HG02938 (cell line): ENCODE measurements at regions not wholly inside any gene's neighbourhood (a gene's known extent, or its start where the extent isn't known, plus 50 kb on each side); places are given as distances from the start of the nearest gene placed in this dataset.
"Not testable (repeated sequence)": the region's sequence is repeated elsewhere in the genome, so short reads cannot be mapped to it uniquely, and the experiment has no call there.

Source experiments
- ATAC-seq: cut with Tn5 transposase; IDR thresholded peaks from one replicate; pipeline ENCODE4 v1.9.1; 2021; ENCODE audit warnings: mild to moderate bottlenecking, moderate library complexity; ENCODE audit not compliant: unreplicated experiment

GRCh38 chr4:158958489-158959270, 144.2 kb upstream of the RAPGEF2 start:
- no peak for ATAC-seq

- no peak for ATAC-seq
These were observed 140.5 kb upstream of the RAPGEF2 start for GRCh38 chr4:158962393-158962792.

- not testable (repeated sequence) for ATAC-seq
These were observed 139.6 kb upstream of the RAPGEF2 start for GRCh38 chr4:158963282-158963681.

- ATAC-seq = no peak
These were observed 138.7 kb upstream of the RAPGEF2 start for GRCh38 chr4:158964114-158964727.

- no peak for ATAC-seq
These were observed 138.2 kb upstream of the RAPGEF2 start for GRCh38 chr4:158964728-158965124.

GRCh38 chr4:158965226-158965625, 137.7 kb upstream of the RAPGEF2 start:
- no peak for ATAC-seq

- no peak for ATAC-seq
These were observed 136.8 kb upstream of the RAPGEF2 start for GRCh38 chr4:158966091-158966490.

- no peak for ATAC-seq
These were observed 133.9 kb upstream of the RAPGEF2 start for GRCh38 chr4:158968961-158969360.

- no peak for ATAC-seq
These were observed 132.1 kb upstream of the RAPGEF2 start for GRCh38 chr4:158970812-158971211.

- not testable (repeated sequence) for ATAC-seq
These were observed 128.4 kb upstream of the RAPGEF2 start for GRCh38 chr4:158974438-158974837.

GRCh38 chr4:158980711-158981110, 122.2 kb upstream of the RAPGEF2 start:
- not testable (repeated sequence) for ATAC-seq

GRCh38 chr4:158991534-158992155, 111.2 kb upstream of the RAPGEF2 start:
- ATAC-seq = no peak

GRCh38 chr4:158993891-158994290, 109.0 kb upstream of the RAPGEF2 start:
- ATAC-seq = no peak

GRCh38 chr4:158995040-158995439, 107.8 kb upstream of the RAPGEF2 start:
- no peak for ATAC-seq

- no peak for ATAC-seq
These were observed 106.9 kb upstream of the RAPGEF2 start for GRCh38 chr4:158995965-158996364.

- ATAC-seq = no peak
These were observed 106.2 kb upstream of the RAPGEF2 start for GRCh38 chr4:158996669-158997074.

GRCh38 chr4:158997660-158998349, 105.1 kb upstream of the RAPGEF2 start:
- ATAC-seq = no peak

GRCh38 chr4:158998624-158999023, 104.3 kb upstream of the RAPGEF2 start:
- ATAC-seq = no peak

GRCh38 chr4:158999166-158999682, 103.7 kb upstream of the RAPGEF2 start:
- no peak for ATAC-seq

- ATAC-seq = no peak
These were observed 103.0 kb upstream of the RAPGEF2 start for GRCh38 chr4:158999849-159000248.

GRCh38 chr4:159002950-159003349, 99.9 kb upstream of the RAPGEF2 start:
- ATAC-seq = no peak
